Esophagus mucosa (tissue), 1 donor: ENCODE measurements at regions not wholly inside any gene's neighbourhood (a gene's known extent, or its start where the extent isn't known, plus 50 kb on each side); places are given as distances from the start of the nearest gene placed in this dataset.

Experiments used
- ATAC-seq: fragments of 200-7000 bp; cut with Tn5 transposase; one replicate; pipeline ENCODE4 v1.9.1; 2020
- donor health status: DM: yes; HTN: yes; CAD: no.

DNA sequence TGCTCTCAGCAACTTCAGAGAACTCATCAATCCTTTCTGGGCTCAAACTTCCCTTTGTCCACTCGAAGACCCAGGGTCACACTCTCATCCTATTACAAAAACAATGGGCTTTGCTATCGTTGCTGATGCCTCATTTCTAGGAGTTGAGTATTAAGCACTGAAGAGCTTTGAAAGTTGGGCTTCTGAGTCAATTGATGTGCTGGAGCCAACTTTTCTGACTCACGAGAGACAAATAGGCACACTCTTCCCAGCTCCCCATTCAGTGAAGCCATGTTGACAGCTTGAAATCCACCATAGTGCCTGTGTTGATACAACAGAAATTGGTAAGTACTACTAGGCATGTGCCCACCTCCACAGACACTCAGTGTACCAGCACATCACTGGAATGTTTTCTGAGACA, 97.5 kb upstream of the PRSS58 start:
- ATAC-seq: peak; percentile 26

DNA sequence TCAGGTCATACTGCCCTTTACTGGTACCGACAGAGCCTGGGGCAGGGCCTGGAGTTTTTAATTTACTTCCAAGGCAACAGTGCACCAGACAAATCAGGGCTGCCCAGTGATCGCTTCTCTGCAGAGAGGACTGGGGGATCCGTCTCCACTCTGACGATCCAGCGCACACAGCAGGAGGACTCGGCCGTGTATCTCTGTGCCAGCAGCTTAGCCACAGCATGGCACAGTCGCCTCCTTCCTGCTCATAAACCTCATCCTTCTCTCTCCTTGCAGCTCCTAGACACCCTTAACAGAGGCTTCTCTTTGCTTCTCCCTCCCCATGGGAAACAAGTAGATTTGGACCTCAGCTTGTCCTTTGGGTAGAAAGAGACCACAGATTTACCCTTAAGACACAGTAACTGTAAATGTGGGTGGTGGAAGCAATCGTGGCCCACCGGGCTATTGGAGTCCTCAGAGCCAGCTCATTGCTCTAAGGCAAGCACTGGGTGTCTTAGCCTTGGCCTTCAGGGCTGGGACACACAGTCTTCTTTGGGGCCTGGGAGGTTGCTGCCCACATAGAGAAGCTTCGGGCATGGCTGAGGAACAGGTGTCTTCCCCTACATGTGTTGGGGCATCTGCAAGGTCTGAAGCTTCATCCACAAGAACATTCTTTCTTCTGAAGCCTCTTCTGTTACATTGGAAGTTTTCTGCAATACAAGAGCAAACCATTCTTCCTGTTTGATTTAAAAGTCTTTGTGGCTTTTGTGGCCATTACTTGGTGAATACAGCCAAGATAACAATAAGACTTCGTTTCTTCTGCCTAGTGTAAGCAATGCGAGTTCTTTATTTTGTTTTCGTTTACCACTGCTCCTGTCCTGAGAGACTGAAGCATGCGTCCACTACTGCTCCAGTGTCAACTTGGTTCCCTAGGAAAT, 95.5 kb upstream of the PRSS58 start:
- ATAC-seq: no peak

DNA sequence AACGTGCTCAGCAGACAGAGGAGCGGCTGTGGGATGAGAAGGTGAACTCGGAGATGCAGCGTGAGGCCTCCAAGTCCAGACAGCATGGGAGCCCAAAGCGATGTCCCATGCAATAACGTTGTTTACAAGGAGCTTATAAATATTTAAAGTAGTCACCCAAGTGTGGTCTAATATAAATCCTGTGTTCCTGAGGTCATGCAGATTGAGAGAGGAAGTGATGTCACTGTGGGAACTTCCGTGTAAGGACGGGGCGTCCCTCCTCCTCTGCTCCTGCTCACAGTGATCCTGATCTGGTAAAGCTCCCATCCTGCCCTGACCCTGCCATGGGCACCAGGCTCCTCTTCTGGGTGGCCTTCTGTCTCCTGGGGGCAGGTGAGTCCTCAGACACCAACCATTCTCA, 94.7 kb upstream of the PRSS58 start:
- no peak for ATAC-seq

DNA sequence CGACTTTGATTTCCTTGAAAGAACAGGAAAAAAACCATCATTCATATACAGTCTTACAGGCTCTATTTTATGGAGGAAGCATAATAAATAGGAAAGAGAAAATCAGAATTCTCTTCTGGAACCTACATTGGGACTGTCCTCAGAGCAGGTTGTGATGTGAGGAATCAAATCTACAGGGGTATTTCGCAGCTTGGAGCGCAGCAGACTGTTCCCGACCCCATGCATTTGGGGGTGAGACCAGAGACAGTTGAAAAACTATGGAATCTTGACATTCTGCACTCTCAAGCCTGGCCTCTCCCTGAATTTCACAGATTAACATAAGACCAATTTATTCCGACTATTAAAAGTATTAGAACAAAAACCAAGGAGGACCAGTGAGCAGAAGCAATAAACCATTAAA, 93.3 kb upstream of the PRSS58 start:
- no peak for ATAC-seq

DNA sequence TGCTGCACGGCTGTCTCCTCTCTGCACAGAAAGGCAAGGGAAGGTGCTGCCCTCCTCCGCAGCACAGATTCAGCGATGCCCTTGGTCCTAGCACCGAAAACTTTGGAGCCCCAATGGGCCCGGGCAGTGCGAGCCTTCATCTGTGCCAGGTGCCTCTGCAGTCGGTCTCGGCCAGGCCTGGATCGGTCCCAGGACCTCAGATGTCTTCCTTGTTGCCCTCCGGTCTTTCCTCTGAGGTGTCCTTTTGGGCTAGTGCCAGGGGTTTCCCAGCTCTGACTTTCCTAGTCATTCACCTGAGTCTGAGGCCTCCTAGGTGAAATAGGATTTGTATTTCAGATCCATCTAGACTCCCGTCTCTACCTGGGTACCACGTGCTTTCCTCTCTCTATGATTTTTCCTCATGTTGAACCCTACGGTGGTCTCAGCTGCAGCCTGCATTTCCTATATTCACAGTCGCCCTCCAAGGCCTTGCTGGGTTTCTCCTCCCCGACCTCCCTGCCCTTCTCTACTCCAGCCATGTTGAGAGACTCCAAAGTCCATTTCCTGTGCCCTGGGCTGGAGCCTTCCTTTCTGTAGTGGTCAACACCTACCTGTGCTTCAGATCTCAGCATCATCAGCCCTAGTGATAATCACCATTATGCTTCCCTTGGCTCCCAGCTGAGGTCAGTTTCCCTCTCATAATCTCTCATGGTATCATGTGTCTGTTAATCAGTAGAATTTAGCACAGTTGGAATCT, 92.0 kb upstream of the PRSS58 start:
- peak; percentile 58 for ATAC-seq

DNA sequence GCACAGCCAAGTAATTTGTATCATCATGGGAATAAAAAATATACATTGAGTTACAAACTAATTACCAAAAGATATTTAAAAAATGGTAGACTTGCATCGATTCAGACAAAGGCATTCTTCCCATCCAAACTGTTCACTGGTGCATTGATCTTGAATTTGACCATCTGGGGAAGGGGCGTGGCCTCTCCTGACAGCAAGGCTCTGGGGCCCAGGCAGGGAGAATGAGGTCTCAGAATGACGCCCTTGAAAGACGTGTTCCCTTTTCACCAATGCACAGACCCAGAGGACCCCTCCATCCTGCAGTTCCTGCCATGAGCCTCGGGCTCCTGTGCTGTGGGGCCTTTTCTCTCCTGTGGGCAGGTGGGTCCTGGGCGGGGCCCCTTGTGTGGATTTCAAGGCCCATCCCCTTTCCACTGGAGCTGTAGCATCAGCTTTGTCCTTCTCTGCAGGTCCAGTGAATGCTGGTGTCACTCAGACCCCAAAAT, 91.1 kb upstream of the PRSS58 start:
- ATAC-seq: no peak

DNA sequence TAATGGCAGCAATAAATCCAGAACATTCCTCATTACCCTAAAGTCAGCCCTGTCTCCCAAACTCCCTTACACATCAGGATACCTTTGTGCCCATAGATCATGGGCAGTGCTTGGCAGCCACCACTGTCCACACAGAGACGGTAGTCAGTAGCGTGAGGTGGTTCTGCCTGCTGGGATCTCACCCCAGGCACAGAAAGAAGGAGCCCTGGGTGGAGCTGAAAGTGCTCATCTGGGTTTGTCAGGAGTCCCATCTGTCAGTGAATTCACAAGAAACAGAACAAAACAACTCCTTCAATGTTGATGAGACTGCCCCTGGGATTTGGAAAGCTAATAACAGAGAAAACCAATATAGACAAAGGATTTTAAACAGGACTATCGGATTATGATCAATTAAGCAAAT, 90.2 kb upstream of the PRSS58 start:
- no peak for ATAC-seq

DNA sequence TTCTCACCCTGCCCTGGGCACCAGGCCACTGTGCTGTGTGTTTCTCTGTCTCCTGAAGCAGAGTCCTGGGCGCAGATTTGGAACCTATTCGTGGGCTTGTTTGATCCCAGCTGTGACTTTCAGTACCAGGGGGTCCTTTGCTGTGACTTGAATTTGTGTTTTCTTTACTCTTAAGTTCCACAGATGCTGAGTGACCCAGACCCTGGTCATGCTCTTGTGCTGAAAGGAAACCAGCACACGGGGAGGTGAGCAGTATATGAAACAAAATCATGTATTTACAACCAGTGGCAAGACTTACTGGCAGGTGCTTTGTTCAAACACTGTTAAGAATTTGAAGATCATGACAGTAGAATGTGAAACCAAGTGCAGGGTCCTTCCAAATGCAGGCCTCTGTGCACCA, 89.2 kb upstream of the PRSS58 start:
- ATAC-seq: no peak

DNA sequence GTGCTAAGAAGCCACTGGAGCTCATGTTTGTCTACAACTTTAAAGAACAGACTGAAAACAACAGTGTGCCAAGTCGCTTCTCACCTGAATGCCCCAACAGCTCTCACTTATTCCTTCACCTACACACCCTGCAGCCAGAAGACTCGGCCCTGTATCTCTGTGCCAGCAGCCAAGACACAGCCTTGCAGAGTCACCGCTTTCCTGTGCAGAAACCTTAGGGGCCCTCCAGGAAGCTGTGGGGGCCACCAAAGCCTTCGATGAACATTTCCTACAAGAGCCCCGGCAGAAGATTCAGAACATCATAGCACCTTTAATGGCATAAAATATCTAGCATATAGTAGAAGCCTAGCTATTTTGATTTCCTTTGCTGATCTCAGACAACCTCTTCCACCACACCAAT, 88.0 kb upstream of the PRSS58 start:
- no peak for ATAC-seq

DNA sequence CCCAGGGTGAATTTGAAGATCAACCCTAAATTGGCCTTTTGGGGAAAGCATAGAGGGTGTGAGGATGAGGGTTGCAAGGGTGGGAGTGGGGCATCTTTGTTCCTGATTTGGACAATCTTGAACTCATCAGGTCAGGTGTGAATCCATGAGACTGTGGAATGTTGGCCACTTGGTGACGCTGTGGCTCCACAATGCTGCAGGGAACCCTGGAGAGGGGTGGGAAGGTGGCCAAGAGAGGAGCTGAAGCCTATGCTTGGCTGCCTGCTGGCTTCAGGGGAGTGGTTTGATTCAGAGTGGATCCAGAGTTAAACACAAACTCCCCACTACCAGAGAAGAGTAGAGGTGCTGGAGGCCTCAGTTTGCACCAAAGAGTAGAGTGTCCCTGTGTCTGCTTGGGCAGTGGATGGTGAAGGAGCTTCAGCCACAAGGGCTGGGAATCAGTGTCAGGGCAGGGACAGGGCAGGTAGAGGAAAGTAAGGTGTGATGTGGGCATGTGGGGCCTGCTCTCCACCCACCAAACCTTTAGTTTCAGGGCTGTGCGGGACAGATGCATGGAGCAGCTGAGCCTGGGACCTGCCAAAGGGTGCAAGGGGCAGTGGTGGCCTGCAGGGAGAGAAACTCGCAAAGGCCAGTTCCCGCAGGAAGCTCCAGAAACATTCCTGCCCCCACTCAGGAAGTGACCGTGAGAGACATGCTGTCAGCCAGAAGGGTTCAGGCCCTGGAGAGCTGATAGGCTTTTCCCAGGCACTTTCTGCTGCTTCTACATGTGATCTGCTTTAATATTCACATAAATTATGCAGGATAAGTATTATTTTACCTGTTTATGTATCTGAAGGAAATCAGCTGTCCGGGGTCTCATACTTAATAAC, 81.0 kb upstream of the PRSS58 start:
- peak; percentile 45 for ATAC-seq

DNA sequence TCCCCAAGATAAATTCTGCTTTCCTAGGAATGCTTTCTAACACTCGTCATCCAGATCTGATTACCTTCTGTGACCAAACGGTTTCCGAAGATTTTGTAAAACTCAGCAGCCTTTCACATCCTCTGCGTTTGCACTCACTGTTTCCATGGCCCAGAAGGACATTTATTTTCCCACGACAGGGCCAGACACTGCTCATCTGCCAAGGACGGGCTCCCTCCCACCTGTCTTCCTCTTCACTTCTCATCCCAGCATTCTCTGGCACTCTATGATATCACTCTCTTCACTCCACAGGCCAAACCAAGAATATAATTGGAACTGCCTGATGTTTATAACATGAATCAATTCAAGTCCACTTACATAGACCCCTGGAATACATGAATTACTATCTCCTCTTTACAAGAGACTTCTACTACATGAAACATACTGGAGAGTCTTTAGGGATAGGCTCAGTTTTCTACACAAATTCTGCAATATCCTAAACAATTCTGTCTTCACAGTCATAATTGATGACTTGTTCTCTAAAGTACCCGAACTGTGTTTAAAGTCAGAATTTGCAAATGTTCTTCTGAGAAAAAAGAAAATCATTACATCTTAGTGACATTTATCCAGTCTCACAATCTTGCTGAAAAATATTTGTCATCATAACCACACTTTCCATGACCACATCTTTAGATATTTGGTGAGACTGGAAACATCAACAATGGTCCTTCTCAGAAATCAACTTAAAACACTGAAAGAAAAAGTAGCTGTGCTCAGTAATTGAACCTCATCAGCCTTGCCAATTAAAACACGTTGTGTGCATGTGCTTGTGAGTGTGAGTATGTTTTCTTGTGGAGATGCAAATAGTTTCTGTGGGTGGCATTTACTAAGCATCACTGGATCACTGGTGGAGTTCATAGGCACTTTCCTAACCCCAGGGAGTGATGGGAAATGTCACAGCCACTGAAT, 79.5 kb upstream of the PRSS58 start:
- no peak for ATAC-seq

DNA sequence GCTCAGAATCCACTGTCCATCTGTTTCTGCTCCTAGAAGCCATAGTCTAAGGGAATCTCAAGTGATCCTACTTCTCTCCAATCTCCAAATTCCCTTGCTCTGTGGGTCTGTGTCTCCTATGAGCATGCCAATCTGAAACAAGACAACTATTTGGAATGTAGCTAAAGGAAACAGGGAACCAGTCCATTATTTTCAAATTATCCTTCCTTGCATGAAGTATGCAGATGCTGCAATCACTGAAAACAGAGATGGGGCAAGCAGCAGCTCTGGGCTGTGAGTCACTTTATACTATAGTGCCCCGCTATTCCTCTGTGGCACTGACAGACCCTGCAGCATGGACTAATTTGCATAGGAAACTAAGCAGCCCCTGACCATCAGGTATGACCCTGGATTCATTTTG, 76.9 kb upstream of the PRSS58 start:
- no peak for ATAC-seq

DNA sequence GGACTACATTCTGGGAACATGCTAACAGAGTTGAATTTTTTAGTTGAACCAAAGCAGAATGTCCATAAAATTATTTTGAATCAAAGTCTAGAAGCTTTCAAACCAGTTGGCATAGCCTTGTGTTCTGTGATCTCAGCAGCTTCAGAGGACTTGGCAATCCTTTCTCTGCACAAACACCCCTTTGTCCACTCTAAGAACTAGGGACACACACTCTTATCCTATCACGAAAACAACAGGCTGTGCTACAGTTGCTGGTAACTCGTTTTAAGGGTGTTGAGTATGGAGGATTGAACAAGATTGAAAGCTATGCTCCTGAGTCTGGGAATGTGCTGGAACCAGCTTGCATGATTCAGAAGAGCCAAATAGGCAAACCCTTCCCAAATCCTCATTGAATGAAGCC, 76.4 kb upstream of the PRSS58 start:
- ATAC-seq: no peak

DNA sequence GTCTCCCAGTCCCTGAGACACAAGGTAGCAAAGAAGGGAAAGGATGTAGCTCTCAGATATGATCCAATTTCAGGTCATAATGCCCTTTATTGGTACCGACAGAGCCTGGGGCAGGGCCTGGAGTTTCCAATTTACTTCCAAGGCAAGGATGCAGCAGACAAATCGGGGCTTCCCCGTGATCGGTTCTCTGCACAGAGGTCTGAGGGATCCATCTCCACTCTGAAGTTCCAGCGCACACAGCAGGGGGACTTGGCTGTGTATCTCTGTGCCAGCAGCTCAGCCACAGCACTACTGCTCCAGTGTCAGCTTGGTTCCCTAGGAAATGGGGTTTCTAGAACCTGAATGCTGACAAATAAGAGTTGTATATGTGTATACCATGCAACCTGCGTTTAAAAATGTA, 74.6 kb upstream of the PRSS58 start:
- no peak for ATAC-seq

DNA sequence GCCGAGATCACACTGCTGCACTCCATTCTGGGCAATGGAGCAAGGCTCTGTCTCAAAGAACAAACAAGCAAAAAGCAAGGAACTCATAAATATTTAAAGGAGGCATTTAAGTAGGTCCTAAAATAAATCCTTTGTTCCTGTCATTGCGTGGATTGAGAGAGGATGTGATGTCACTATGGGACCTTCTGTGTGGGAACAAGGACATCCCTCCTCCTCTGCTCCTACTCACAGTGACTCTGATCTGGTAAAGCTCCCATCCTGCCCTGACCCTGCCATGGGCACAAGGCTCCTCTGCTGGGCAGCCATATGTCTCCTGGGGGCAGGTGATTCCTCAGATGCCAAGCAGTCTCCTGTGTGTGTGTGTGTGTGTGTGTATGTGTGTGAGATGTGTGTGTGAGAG, 74.1 kb upstream of the PRSS58 start:
- no peak for ATAC-seq

DNA sequence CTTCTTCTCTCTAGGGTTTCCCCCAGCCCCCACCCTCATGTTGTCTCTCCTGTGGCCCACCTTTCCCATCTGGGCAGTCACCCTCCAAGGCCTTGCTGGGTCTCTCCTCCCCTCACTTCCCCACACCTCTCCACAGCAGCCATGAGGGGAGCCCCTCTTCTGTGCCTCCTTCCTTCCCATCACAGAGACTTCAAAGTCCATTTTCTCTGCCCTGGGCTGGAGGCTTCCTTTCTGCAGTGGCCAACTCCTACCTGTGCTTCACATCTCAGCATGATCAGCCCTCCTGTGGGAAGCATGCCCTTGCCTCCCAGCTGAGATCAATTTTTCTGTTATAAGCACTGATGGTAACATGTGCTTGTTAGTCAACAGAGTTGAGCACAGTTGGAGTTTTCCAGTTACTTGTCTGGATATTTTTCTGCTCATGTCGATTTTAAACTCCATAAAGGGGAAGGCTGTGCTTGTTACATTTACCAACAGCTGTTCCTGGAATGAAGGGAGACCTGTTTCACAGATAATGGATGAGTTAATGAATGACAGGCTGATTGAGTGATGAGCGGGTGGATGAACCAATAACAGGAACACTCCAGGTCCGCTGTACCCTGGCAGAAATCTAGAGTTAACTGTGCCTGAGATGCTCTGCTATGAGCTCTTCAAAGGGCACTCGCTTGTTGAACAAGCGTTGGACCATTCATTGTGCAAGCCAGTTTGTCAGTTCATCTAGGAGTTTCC, 71.4 kb upstream of the PRSS58 start:
- no peak for ATAC-seq

DNA sequence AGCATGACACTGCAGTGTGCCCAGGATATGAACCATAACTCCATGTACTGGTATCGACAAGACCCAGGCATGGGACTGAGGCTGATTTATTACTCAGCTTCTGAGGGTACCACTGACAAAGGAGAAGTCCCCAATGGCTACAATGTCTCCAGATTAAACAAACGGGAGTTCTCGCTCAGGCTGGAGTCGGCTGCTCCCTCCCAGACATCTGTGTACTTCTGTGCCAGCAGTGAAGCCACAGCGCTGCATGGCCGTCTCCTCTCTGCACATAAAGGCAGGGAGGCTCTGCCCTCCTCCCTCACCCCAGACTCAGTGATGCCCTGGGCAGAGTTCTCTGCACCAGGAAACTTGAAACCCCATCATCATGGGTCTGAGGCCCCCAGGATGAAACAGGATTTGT, 70.7 kb upstream of the PRSS58 start:
- no peak for ATAC-seq

DNA sequence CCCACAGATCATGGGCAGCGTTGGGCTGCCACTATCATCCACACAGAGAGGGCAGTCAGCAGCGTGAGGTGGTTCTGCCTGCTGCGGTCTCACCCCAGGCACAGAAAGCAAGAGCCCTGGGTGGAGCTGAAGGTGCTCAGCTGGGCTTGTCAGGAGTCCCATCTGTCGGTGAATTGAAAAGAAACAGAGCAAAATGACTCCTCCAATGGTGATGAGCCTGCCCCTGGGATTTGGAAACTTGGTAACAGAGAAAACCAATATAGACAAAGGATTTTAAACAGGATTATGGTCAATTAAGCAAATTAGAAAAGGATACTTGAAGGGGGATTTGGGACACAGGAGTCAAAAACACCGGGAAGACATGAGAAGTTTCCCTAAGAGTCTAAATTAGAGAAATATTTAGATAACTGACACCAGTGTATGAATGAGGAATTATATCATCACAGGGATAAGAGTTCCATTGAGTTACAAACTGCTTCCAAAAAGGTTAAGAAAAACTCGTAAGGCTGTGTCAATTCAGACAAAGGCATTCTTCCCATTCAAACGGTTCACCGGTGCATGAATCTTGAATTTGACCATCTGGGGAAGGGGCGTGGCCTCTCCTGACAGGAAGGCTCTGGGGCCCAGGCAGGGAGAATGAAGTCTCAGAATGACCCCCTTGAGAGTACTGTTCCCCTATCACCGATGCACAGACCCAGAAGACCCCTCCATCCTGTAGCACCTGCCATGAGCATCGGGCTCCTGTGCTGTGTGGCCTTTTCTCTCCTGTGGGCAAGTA, 70.0 kb upstream of the PRSS58 start:
- ATAC-seq: no peak

DNA sequence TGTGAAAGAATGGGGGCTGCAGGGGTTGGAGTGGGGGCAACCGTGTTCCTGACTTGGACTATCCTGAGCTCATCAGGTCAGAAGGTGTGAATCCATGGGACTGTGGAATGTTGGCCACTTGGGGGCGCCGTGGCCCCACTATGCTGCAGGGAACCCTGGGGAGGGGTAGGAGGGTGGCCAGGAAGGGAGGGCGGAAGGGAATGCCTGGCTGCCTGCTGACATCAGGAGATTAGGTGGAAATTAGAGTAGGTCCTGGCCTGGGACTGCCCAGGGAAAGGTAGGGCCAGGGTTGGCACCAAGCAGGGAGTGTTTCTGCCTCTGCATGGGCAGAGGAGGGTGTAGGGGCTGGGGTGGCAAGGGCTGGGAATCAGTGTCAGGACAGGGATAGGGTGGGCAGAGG, 65.8 kb upstream of the PRSS58 start:
- peak; percentile 31 for ATAC-seq

DNA sequence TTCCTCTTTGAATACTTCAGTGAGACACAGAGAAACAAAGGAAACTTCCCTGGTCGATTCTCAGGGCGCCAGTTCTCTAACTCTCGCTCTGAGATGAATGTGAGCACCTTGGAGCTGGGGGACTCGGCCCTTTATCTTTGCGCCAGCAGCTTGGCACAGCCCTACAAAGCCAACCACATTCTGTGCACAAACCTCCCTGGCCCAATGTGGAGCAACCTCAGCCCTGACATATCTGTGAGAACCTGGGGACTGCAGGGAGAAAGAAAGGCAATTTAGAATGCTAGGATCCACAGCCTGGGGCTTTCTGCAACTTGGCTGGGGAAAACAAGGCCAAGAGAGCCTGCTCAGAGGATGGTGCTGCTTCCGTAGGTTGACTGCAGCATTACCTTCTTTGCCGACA, 63.5 kb upstream of the PRSS58 start:
- no peak for ATAC-seq
